ENCODE measurements at regions not wholly inside any gene's neighbourhood (a gene's known extent, or its start where the extent isn't known, plus 50 kb on each side); places are given as distances from the start of the nearest gene placed in this dataset.

DNA sequence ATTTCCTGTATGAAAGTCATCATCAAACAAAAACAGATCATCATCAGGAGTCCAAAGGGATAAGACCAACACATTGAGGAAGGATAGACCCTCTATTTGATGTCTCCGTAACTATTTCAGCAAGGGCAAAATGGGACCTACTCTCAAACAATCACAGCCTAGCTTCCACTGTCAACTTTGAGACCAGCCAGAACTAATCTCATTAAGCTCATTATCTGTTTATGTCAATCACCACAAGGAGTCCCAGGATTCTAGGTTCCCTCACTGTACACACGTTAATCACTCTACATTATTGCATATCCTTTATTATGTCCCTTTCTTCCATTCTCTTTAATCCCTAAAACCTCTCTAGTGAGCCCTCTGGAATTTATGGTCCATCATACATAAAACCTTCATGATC, 370.3 kb upstream of the LINC00305 start:
- ChIA-PET CTCF (no interaction called here), POLR2A (interaction anchor here (0.6 kb wide), 1 partner anchor 20 kb away, joined by 5 read pairs; no protein-coding TSS in a partner anchor)
- DNase-seq, result no peak
- peaks cover 2% of the 10 kb centered on the region for H3K9me3 Mint-ChIP-seq
- H3K27me3 Mint-ChIP-seq, result no peaks in the 10 kb centered on the region
- H3K27ac Mint-ChIP-seq, result no peak overlapping the region
- no peak overlapping the region for H3K4me3 Mint-ChIP-seq
- H3K36me3 Mint-ChIP-seq (ENCODE audit: low read depth), result no peaks in the 10 kb centered on the region
- H3K4me1 Mint-ChIP-seq, result no peaks in the 10 kb centered on the region

DNA sequence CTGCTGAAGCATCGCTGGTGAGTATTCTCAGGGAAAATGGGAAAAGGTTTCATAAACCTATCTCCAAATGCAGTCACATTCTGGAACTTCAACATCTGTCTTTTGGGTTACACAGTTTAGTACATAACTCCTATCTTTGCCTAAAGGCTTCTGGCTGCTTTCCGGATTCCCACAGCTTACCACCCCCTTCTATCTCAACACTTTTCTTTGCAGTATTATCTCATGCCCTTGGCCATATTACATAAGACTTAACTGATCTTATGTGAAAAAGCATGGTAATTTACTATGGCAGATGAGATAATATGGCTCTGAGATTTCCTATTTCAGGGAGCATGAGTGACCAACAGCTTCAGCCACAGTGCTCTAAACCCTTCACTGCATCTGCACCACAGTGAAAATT, 369.3 kb upstream of the LINC00305 start:
- DNase-seq, result no peak
- POLR2A ChIA-PET, result no interaction called here
- H3K4me3 Mint-ChIP-seq, result no peak overlapping the region
- peaks cover 2% of the 10 kb centered on the region for H3K9me3 Mint-ChIP-seq
- CTCF ChIA-PET, result no interaction called here
- no peaks in the 10 kb centered on the region for H3K36me3 Mint-ChIP-seq (ENCODE audit: low read depth)
- H3K27ac Mint-ChIP-seq, result no peak overlapping the region
- H3K4me1 Mint-ChIP-seq, result no peaks in the 10 kb centered on the region
- H3K27me3 Mint-ChIP-seq, result no peaks in the 10 kb centered on the region

DNA sequence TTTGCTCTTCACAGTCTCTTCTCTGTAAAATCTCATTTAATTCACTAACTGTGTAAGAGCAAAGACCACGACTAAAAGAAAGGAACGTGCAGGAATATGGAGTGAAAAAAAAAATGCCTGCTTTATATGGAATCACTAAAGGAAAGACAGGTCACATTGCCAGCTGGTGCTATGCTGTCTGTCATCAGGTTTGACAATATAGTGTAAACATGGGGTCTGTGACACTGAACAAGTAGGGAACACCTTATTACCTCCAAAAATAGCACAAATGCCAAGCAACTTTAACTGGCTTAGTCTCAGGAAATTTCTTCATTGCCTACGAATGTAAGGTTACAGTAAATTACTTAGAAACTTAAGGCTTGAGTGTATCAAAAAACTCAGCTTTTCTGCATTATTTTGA, 364.5 kb upstream of the LINC00305 start:
- POLR2A ChIA-PET, result no interaction called here
- no peak for DNase-seq
- H3K4me1 Mint-ChIP-seq, result no peaks in the 10 kb centered on the region
- CTCF ChIA-PET, result no interaction called here
- no peak overlapping the region for H3K27ac Mint-ChIP-seq
- H3K9me3 Mint-ChIP-seq, result no peaks in the 10 kb centered on the region
- no peaks in the 10 kb centered on the region for H3K27me3 Mint-ChIP-seq
- no peaks in the 10 kb centered on the region for H3K36me3 Mint-ChIP-seq (ENCODE audit: low read depth)
- H3K4me3 Mint-ChIP-seq, result no peak overlapping the region

- Mint-ChIP-seq H3K36me3 (ENCODE audit: low read depth) (no peaks in the 10 kb centered on the region), H3K27ac (no peak overlapping the region), H3K4me3 (no peak overlapping the region), H3K4me1 (no peaks in the 10 kb centered on the region), H3K9me3 (peaks cover 4% of the 10 kb centered on the region), H3K27me3 (no peaks in the 10 kb centered on the region)
- ChIA-PET CTCF (no interaction called here), POLR2A (no interaction called here)
- DNase-seq, result no peak
Measured at GRCh38 chr18:64490207-64490606, 341.3 kb upstream of the LINC00305 start.

DNA sequence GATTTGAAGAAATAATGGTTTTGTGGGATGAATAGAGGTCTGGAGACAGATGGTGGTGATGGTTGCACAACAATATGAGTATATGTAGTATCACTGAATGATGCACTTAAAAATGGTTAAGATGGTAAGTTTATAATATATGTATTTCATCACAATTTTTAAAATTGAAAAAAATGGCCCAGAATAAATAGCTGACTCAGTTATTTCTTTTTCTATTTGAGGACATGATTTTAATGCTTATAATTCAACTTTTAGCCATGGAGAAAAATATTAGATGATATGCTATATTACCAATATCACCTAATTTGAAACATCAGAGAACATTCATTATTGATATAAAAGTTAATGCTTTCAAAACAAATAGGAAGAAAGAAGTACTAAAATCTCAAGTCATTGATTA, 339.8 kb upstream of the LINC00305 start:
- POLR2A ChIA-PET, result no interaction called here

GRCh38 chr18:64474773-64475172, 325.9 kb upstream of the LINC00305 start:
- H3K27ac Mint-ChIP-seq, result no peak overlapping the region
- CTCF ChIA-PET, result no interaction called here
- no peak for DNase-seq
- no peaks in the 10 kb centered on the region for H3K27me3 Mint-ChIP-seq
- H3K9me3 Mint-ChIP-seq, result peaks cover 3% of the 10 kb centered on the region
- H3K36me3 Mint-ChIP-seq (ENCODE audit: low read depth), result no peaks in the 10 kb centered on the region
- no peaks in the 10 kb centered on the region for H3K4me1 Mint-ChIP-seq
- no peak overlapping the region for H3K4me3 Mint-ChIP-seq
- POLR2A ChIA-PET, result no interaction called here

More for the DNA sequence above, 339.8 kb upstream of the LINC00305 start:
- Mint-ChIP-seq H3K4me3 (no peak overlapping the region), H3K27me3 (no peaks in the 10 kb centered on the region), H3K27ac (no peak overlapping the region), H3K4me1 (no peaks in the 10 kb centered on the region), H3K36me3 (ENCODE audit: low read depth) (no peaks in the 10 kb centered on the region), H3K9me3 (peaks cover 7% of the 10 kb centered on the region)
- CTCF ChIA-PET, result no interaction called here
- DNase-seq, result no peak

GRCh38 chr18:64474255-64474654, 325.4 kb upstream of the LINC00305 start:
- no peak for DNase-seq
- POLR2A ChIA-PET, result no interaction called here
- Mint-ChIP-seq H3K36me3 (ENCODE audit: low read depth) (no peaks in the 10 kb centered on the region), H3K9me3 (peaks cover 3% of the 10 kb centered on the region), H3K27ac (no peak overlapping the region), H3K27me3 (no peaks in the 10 kb centered on the region), H3K4me3 (no peak overlapping the region), H3K4me1 (no peaks in the 10 kb centered on the region)
- CTCF ChIA-PET, result no interaction called here

DNA sequence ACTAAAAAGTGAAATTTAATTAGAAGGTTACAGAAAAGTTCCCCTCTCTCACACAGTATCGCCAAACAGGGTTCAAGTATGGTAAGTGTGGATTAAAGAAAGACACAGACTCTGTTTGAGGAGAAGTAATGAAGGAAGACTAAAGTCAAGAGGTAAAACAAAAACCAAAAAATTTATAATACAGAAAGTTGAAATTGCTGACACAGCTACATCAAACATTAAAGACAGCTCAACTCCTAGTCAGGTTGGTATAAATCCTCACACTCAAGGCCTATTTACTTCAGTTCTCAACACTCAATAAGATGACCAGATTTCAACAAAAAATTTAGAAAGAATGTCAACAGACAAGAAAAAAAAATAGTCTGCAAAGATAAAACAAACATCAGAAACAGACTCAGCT, 300.5 kb upstream of the LINC00305 start:
- ChIA-PET CTCF (no interaction called here), POLR2A (no interaction called here)
- Mint-ChIP-seq H3K4me3 (no peak overlapping the region), H3K27me3 (no peaks in the 10 kb centered on the region), H3K9me3 (peaks cover 2% of the 10 kb centered on the region), H3K36me3 (ENCODE audit: low read depth) (no peaks in the 10 kb centered on the region), H3K4me1 (no peaks in the 10 kb centered on the region), H3K27ac (no peak overlapping the region)
- DNase-seq, result no peak

- ChIA-PET CTCF (no interaction called here), POLR2A (no interaction called here)
- Mint-ChIP-seq H3K27ac (no peak overlapping the region), H3K36me3 (ENCODE audit: low read depth) (no peaks in the 10 kb centered on the region), H3K4me1 (no peaks in the 10 kb centered on the region), H3K9me3 (peaks cover 3% of the 10 kb centered on the region), H3K4me3 (no peak overlapping the region), H3K27me3 (no peaks in the 10 kb centered on the region)
- no peak for DNase-seq
Measured at GRCh38 chr18:64444819-64445218, 295.9 kb upstream of the LINC00305 start.

- ChIA-PET CTCF (no interaction called here), POLR2A (no interaction called here)
- no peak for DNase-seq
- Mint-ChIP-seq H3K9me3 (peaks cover 3% of the 10 kb centered on the region), H3K36me3 (ENCODE audit: low read depth) (no peaks in the 10 kb centered on the region), H3K4me3 (no peak overlapping the region), H3K4me1 (no peaks in the 10 kb centered on the region), H3K27ac (no peak overlapping the region), H3K27me3 (no peaks in the 10 kb centered on the region)
Measured at GRCh38 chr18:64438178-64438577, 289.3 kb upstream of the LINC00305 start.

DNA sequence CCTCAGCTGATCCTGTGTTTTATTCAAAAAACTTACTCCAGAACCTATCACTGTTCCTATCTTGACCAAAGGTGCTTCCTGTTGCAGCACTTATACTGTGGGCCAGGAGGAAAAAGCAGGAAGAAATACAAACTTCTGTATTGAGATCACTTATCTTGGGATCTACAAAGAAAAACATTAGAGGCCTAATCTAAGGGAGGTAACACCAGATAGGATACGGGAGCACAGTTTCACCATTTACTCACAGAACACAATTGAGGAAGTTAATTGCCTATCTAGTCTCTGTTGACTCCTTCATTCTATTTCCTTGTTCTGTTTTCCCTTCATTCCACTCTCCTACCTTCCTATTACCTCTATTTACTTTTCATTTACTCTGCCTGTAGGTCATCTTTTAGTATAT, 287.2 kb upstream of the LINC00305 start:
- Mint-ChIP-seq H3K4me1 (no peaks in the 10 kb centered on the region), H3K4me3 (no peak overlapping the region), H3K9me3 (peaks cover 9% of the 10 kb centered on the region), H3K36me3 (ENCODE audit: low read depth) (no peaks in the 10 kb centered on the region), H3K27me3 (no peaks in the 10 kb centered on the region), H3K27ac (no peak overlapping the region)
- CTCF ChIA-PET, result no interaction called here
- POLR2A ChIA-PET, result no interaction called here
- no peak for DNase-seq

- no peaks in the 10 kb centered on the region for H3K4me1 Mint-ChIP-seq
- ChIA-PET POLR2A (no interaction called here), CTCF (no interaction called here)
- H3K36me3 Mint-ChIP-seq (ENCODE audit: low read depth), result no peaks in the 10 kb centered on the region
- no peak overlapping the region for H3K4me3 Mint-ChIP-seq
- no peak overlapping the region for H3K27ac Mint-ChIP-seq
- no peaks in the 10 kb centered on the region for H3K27me3 Mint-ChIP-seq
- no peak for DNase-seq
- no peaks in the 10 kb centered on the region for H3K9me3 Mint-ChIP-seq
Measured at GRCh38 chr18:64419156-64419555, 270.3 kb upstream of the LINC00305 start.

DNA sequence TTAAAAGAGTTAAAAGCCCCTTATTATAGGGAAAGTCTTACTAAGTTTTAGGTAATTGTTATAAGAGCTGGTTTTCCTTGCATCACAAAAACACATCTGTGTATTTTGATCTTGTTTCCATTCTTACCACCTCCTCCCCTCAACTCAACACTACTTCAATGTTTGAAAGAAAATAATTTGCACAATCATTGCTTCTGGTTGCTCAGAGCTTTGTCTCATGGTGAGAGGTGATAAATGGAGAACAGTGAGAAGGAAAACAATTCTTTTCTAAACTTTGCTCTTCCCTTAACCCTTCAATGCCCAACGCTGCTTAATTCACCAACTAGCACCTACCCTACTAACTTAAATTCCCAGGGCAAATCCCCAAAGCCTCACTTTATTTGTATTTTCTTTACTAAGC, 268.1 kb upstream of the LINC00305 start:
- no peak overlapping the region for H3K4me3 Mint-ChIP-seq
- ChIA-PET POLR2A (no interaction called here), CTCF (no interaction called here)
- no peaks in the 10 kb centered on the region for H3K4me1 Mint-ChIP-seq
- no peaks in the 10 kb centered on the region for H3K9me3 Mint-ChIP-seq
- H3K27ac Mint-ChIP-seq, result no peak overlapping the region
- H3K27me3 Mint-ChIP-seq, result no peaks in the 10 kb centered on the region
- DNase-seq, result no peak
- H3K36me3 Mint-ChIP-seq (ENCODE audit: low read depth), result no peaks in the 10 kb centered on the region

DNA sequence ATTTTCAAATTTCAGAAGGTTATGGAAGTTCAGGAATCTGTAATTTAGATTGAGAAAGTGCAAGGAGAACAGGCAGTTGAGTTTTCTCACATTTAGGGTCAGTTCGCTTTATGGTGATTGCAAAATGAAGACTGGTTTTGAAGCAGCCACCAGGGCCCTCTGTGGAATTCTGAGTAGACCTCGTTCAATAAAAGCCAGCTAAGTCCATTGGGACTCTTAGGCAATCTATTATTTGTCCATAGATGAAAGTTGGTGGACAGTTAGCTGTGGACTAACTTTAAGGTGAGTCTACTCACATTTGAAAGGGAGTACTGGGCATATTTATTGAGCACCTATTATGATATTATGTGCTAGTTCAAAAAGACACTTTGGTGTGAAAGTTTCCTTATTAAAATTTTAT, 266.3 kb upstream of the LINC00305 start:
- POLR2A ChIA-PET, result no interaction called here
- no peak overlapping the region for H3K27ac Mint-ChIP-seq
- no peaks in the 10 kb centered on the region for H3K36me3 Mint-ChIP-seq (ENCODE audit: low read depth)
- CTCF ChIA-PET, result no interaction called here
- no peaks in the 10 kb centered on the region for H3K9me3 Mint-ChIP-seq
- DNase-seq, result no peak
- no peaks in the 10 kb centered on the region for H3K27me3 Mint-ChIP-seq
- no peaks in the 10 kb centered on the region for H3K4me1 Mint-ChIP-seq
- H3K4me3 Mint-ChIP-seq, result no peak overlapping the region

GRCh38 chr18:64410685-64411084, 261.8 kb upstream of the LINC00305 start:
- H3K4me3 Mint-ChIP-seq, result no peak overlapping the region
- ChIA-PET POLR2A (no interaction called here), CTCF (no interaction called here)
- DNase-seq, result no peak
- no peaks in the 10 kb centered on the region for H3K9me3 Mint-ChIP-seq
- no peaks in the 10 kb centered on the region for H3K27me3 Mint-ChIP-seq
- no peaks in the 10 kb centered on the region for H3K36me3 Mint-ChIP-seq (ENCODE audit: low read depth)
- H3K4me1 Mint-ChIP-seq, result no peaks in the 10 kb centered on the region
- H3K27ac Mint-ChIP-seq, result no peak overlapping the region

Measured in activated CD4-positive, alpha-beta T cell treated with anti-CD3 and anti-CD28 coated beads, Interleukin-2, amount 10 ng/mL, durations not matched to agents 7 days and 5 days (primary cell).